HG03060 (cell line): ENCODE measurements at regions not wholly inside any gene's neighbourhood (a gene's known extent, or its start where the extent isn't known, plus 50 kb on each side); places are given as distances from the start of the nearest gene placed in this dataset.
"Not testable (repeated sequence)": the region's sequence is repeated elsewhere in the genome, so short reads cannot be mapped to it uniquely, and the experiment has no call there.

Source experiments
- ATAC-seq: cut with Tn5 transposase; IDR thresholded peaks from one replicate; pipeline ENCODE4 v1.9.1; 2021; ENCODE audit warnings: low read depth, moderate number of reproducible peaks; ENCODE audit not compliant: unreplicated experiment

- ATAC-seq = no peak
These were observed 76.9 kb upstream of the ZFHX3 start for GRCh38 chr16:73124665-73125375.

- ATAC-seq = no peak
These were observed 76.2 kb upstream of the ZFHX3 start for GRCh38 chr16:73124097-73124652.

GRCh38 chr16:73122604-73123391, 74.9 kb upstream of the ZFHX3 start:
- ATAC-seq = no peak

GRCh38 chr16:73116576-73116975, 68.6 kb upstream of the ZFHX3 start:
- ATAC-seq = no peak

DNA sequence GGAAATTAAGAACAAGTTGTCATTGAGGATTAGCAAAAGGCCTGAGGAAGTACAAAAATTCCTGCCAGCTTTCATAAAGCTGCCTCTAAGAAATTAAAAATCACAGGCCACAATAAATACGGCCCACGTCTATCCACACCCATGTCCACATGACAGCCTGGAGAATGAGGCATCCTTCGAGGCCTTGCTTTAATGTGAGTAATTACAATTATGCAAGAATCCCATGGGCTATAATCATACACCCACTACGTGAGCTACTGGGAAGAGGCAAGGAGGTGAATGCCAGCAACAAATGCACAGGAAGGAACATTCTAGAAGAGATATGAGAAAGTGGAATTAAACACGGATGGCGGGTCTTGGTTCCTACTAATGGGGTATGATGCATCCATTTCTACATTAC, 65.4 kb upstream of the ZFHX3 start:
- no peak for ATAC-seq

GRCh38 chr16:73108195-73108963, 60.5 kb upstream of the ZFHX3 start:
- no peak for ATAC-seq

DNA sequence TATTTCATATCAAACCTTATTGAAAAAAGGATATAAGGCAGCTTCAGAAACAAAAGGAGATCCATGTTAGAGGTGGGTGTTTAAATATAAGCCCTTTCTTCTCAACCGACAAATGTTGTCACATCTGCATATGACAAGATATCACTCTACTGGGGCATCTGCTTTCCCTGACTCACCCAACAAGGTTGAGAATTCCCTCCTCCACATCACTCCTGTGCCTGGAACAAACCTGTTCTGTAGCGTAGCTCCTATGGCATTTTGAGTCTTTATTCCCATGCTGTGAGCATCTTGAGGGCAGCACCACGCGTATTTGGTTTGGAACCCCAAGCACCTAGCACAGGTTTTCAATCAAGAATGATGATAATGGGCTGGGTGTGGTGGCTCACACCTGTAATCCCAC, 59.4 kb upstream of the ZFHX3 start:
- no peak for ATAC-seq

DNA sequence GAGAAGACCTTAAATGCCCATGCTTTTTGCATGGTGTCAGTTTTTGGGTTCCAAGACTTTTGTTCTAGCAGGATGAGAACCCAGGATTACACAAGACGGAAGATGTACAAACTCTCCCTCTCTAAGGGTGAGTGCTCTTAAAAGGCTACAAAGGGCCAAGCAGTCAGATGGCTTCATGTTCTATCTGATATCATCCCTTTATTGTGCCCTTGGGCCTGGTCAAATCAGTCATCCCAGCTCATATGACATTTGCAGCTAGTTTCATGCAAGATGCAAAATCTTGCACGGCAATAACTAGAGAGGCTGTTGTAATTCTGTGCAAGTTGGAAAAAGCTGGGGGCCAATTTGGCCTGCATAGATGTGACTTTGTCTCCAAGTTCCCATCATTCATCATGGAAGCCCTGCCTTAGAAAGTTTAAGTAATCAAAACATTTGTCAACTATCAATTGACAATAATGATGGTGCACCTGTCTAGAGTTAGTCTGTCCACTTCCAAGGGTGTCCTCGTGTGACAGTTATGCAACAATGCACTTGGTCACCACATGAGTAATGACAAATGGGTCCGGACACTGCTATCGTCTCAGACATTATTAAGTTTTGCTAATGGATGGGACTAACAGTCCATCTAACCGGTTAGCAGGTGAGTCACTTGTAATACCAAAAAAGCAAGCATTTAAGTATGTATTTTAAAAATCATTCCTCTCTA, 58.6 kb upstream of the ZFHX3 start:
- no peak for ATAC-seq

DNA sequence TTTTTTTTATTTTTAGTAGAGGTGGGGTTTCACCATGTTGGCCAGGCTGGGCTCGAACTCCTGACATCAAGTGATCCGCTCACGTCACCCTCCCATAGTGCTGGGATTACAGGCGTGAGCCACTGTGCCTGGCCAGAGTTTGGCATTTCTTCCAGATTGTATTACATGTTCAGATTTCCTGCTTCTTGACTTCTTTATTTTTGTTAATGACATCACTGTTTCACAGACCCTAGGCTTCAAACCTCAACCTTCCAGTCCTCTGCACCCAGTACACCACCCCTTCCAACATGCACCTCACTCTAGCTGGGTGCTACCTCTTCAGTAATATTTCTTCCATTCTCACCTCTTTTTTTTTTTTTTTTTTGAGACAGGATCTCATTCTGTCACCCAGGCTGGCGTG, 53.6 kb upstream of the ZFHX3 start:
- ATAC-seq = no peak

DNA sequence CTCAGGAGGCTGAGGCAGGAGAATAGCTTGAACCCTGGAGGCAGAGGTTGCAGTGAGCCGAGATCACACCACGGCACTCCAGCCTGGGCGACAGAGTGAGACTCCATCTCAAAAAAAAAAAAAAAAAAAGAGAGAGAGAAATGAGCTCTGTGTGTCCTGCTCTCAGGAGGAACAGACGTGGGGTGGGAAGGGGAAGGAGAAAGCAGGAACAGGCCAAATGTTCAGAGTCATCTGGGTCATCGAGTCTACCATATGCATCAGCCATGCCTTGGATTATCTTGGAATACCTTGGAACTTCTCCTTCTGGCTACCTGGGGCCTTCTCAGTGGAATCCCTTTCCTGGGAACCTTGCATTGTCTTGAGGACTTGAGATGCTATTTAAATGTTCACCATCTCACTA, 51.7 kb upstream of the ZFHX3 start:
- ATAC-seq = not testable (repeated sequence)
